SHP77 (cell line): ENCODE measurements at regions not wholly inside any gene's neighbourhood (a gene's known extent, or its start where the extent isn't known, plus 50 kb on each side); places are given as distances from the start of the nearest gene placed in this dataset.
A peak's percentile ranks its signal among the peaks of the same experiment; 100 is the strongest.
"Not testable (repeated sequence)": the region's sequence is repeated elsewhere in the genome, so short reads cannot be mapped to it uniquely, and the experiment has no call there.

Experiments used
- DNase-seq, 2 experiments: peaks; one replicate each; lab custom pipeline; 2025; lab: John Stamatoyannopoulos, UW

- DNase-seq = no peak
These were observed 76.8 kb downstream of the ZFP36L2 start for GRCh38 chr2:43149482-43150107.

DNA sequence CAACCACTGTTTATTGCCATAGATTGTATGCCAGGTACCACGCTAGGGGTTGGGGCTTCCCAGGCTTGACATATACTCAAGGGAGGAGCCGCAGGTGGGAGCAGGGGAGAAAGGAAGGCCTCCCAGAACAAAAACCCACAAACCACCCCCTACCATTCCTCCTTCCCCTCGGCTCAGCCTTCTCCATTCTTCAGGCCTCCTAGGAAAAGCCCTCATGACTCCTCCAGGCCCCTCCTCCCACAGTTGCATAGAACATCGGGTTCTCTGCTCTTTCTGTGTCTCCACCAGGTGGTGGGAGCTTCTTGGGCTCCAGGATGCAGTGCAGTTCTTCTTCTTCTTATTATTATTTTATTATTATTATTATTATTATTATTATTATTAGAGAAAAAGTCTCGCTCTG lies 80.3 kb downstream of the ZFP36L2 start:
- no peak for DNase-seq

GRCh38 chr2:43144263-43144662 lies 82.1 kb downstream of the ZFP36L2 start:
- DNase-seq = no peak

GRCh38 chr2:43143756-43144155 lies 82.7 kb downstream of the ZFP36L2 start:
- DNase-seq = no peak

GRCh38 chr2:43142921-43143438 lies 83.4 kb downstream of the ZFP36L2 start:
- DNase-seq = no peak

DNA sequence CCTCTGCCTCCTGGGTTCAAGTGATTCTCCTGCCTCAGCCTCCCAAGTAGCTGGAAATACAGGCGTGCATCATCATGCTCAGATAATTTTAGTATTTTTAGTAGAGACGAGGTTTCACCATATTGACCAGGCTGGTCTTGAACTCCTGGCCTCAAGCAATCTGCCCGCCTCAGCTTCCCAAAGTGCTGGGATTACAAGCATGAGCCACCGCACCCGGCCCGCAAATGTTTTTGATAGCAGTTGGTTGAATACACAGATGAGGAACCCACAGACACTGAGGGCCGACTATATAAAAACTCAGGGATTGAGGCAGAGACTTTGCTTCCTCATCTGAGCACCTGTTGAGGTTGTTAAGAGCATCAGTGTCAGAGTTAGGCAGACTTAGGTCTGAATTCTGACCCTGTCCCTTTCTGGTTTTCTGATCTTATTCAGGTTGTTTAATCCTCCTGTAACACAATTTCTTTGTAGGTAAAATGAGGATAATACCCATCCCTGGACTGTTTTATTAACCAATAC lies 84.7 kb downstream of the ZFP36L2 start:
- not testable (repeated sequence) for DNase-seq

GRCh38 chr2:43139996-43140621 lies 86.3 kb downstream of the ZFP36L2 start:
- no peak for DNase-seq

DNA sequence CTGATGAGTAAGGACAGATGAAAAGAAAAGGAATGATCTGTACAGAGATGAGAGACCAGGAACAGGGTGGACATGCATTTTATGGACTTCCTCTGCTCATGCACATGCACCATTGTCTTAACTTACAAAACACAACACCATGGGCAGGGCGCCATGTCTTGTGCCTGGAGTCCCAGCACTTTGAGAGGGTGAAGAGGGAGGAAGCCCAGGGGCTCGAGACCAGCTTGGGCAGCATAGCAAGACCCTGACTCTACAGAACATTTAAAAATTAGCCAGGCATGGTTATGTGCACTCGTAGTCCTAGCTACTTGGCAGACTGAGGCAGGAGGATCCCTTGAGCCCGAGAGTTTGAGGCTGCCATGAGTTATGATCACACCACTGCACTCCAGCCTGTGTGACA lies 86.9 kb downstream of the ZFP36L2 start:
- no peak for DNase-seq

- no peak for DNase-seq
These were observed 88.0 kb downstream of the ZFP36L2 start for GRCh38 chr2:43138441-43138840.

GRCh38 chr2:43136876-43137275 lies 89.5 kb downstream of the ZFP36L2 start:
- DNase-seq = no peak

DNA sequence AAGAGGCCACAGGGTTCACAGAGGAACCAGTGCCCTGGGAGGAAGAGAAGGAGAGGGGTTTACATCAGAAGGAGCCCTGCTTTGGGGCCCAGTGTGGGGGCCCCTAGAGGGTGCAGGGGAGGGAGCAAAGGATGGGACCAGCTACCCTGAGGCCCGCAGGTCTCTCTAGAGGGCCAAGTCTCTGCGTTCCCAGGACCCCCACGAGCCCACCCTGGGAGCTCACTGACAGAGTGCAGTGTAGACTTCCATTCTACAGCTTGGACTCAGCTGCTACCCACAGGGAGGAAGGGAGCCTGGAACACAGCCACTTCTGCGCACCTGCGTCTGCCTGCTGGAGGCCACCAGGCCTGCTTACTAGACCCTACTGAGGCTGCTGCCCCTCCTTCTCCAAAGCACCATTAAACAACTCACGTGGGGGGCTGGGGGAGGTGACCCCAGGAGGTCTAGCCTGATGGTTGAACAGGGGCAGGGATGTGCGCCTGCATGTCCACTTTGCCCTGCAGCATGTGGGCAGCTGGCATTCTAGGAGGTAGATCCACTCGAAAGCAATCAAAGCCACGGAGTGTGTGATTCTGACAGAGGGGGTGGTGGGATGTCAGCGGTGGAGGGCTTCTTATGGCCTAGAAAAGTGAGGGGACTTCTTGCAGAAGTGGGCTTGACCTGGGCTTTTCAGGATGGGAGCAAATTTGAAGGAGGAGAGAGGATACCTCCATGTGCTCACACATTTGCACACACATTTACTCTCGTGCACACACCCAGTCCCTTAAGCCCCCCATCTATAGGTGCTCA lies 90.2 kb downstream of the ZFP36L2 start:
- peak in 1 of 2 experiments; percentile 10 for DNase-seq

- no peak for DNase-seq
These were observed 90.8 kb downstream of the ZFP36L2 start for GRCh38 chr2:43135583-43135982.

- DNase-seq = no peak
These were observed 91.9 kb downstream of the ZFP36L2 start for GRCh38 chr2:43134571-43134889.

- no peak for DNase-seq
These were observed 92.5 kb downstream of the ZFP36L2 start for GRCh38 chr2:43133708-43134570.

GRCh38 chr2:43133336-43133707 lies 93.1 kb downstream of the ZFP36L2 start:
- no peak for DNase-seq

DNA sequence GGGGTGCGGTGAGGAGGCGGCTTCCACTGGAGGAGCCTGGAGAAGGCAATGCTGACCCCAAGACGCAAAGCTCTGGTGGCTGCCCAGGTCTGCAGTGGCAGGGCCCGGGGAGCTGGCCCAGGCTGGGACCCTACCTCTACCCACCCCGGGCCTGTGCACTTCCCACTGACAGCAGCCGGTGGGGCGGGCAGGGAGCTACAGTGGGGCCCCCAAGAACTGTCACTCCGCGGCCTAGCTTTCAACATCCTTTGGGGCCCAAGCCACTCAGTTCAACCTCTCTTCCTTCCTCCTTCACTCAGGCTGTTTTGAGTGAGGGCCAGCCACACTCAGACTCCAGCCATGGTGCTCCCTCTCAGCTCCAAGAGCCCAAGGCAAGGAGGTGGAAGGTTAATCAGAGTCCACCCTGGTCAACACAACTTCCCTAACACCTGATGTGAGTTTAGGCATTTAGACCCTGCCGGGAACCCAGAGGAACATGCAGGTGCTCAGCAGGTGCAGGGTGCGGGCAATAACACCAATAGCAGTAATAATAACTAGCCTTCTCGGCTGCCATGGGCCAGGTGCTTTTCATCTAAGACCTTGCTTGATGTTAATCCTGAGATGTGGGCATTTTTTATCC lies 93.6 kb downstream of the ZFP36L2 start:
- no peak for DNase-seq

DNA sequence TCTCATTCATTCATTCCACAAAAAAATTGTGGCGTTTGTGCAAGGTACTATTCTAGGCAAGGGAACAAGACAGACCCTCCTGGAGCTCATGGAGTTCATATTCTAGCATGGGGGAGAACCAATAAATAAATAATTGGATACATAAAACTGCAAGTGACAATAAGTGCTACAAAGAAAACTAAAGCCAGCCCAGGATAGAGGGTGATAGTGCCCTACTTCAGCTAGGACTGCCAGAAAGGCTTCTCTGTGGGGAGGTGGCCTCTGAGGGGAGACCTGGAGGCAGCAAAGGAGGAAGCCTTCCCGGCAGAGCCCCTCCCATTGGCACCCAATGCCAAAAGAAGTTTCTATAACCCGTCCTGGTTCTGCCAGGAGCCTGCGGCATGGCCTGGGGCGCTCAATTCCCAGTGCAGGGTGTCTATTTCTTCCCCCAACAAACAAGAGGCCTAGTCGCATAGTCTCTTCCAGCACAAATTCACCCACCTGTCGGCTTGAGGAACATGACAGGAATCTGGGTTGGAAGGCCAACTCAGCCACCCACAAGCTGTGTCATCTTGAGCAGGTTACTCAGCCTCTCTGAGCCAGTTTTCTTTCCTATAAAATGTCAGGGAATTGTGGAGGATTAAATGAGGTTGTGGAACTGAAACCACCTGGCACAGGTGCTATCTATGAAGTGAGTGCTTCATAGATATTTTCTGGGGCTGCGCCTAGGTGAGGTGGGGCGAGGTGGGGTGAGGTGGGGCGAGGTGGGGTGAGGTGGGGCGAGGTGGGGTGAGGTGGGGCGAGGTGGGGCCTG lies 94.3 kb downstream of the ZFP36L2 start:
- DNase-seq = no peak

GRCh38 chr2:43131051-43131889 lies 95.1 kb downstream of the ZFP36L2 start:
- peak in 1 of 2 experiments; percentile 12 for DNase-seq

GRCh38 chr2:43130548-43130875 lies 95.9 kb downstream of the ZFP36L2 start:
- DNase-seq = no peak
